H7 (cell line): ENCODE measurements at regions not wholly inside any gene's neighbourhood (a gene's known extent, or its start where the extent isn't known, plus 50 kb on each side); places are given as distances from the start of the nearest gene placed in this dataset.
A peak's percentile ranks its signal among the peaks of the same experiment; 100 is the strongest.
"Not testable (repeated sequence)": the region's sequence is repeated elsewhere in the genome, so short reads cannot be mapped to it uniquely, and the experiment has no call there.

Experiments
- DNase-seq: peaks from one replicate; pipeline ENCODE4 v3.0.0; 2012
- H3K27me3 ChIP-seq: 2 replicates; pipeline ENCODE4 v1.6.0; 2011; ENCODE audit warnings: mild to moderate bottlenecking, low read length; ENCODE audit not compliant: control insufficient read depth, insufficient read depth
- H3K36me3 ChIP-seq: replicated peaks from 2 replicates; pipeline ENCODE4 v1.5.1; 2011; ENCODE audit warnings: low read length; ENCODE audit not compliant: control insufficient read depth, insufficient read depth
- H3K4me3 ChIP-seq: 2 replicates; pipeline ENCODE4 v1.5.1; 2011; ENCODE audit warnings: low read depth, mild to moderate bottlenecking, control low read depth, low read length, moderate library complexity; ENCODE audit not compliant: insufficient read depth

GRCh38 chr10:130934293-130935127, 377.0 kb downstream of the TCERG1L start:
- DNase-seq = no peak
- H3K27me3 ChIP-seq = no peaks in the 10 kb centered on the region; the same call in 1 of the 2 replicates
- H3K36me3 ChIP-seq = no peaks in the 10 kb centered on the region
- no peak overlapping the region for H3K4me3 ChIP-seq

- peak; percentile 50 for DNase-seq
- Histone ChIP-seq H3K27me3 (no peaks in the 10 kb centered on the region; the same call in 1 of the 2 replicates), H3K4me3 (no peak overlapping the region), H3K36me3 (no peaks in the 10 kb centered on the region)
Measured at GRCh38 chr10:130935128-130935439, 376.4 kb downstream of the TCERG1L start.

DNA sequence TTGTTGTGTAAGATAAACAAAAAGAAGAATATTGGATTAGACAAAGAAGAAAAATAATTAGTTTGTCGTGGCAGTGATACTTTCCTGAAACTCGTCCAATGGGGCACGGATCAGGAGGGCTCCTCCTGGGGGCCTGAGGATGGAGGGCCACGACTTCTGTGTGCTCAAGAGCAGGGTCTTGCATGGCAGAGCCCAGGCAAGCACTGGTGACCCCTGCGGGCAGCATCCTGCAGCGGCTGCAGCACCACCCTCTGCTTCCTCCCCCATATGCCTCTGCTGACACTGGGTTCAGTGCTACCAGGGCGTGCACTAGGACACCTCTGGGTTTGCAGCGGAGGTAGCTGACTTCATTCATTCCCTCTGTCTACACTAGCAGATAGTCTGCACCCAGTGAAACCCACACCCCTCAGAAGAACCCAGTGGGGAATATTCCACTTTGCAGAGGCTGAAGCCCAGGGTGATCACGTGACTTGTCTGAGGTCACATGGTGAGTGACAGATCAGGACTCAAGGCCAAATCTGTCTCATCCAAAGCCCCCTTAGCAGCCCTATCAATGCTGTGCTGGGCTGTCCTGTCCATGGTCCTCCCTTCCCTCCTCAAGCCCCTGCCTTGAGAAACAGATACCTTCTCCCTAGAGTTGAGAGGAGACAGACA, 375.5 kb downstream of the TCERG1L start:
- peak; percentile 49 for DNase-seq
- H3K27me3 ChIP-seq = no peaks in the 10 kb centered on the region; the same call in 1 of the 2 replicates
- no peaks in the 10 kb centered on the region for H3K36me3 ChIP-seq
- no peak overlapping the region for H3K4me3 ChIP-seq

DNA sequence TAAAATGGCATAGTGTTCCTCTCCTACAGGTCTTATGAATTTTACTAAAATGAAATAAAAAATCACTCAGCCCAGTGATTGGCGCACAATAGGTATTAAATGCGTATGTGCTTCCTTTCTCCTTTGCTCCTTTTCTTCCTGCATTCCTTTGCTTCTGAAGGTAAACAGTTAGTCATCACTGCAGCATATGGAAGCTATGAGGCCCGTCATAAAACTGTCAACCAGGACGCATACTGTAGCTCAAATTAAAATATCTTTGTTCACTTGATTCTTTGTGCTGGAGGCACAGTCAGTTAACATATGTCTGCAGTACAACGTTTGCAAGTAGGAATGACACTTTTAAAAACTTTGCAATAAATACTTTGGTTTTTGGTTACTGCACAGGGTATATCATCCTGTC, 374.7 kb downstream of the TCERG1L start:
- DNase-seq = no peak
- Histone ChIP-seq H3K27me3 (no peaks in the 10 kb centered on the region), H3K4me3 (no peak overlapping the region), H3K36me3 (no peaks in the 10 kb centered on the region)

DNA sequence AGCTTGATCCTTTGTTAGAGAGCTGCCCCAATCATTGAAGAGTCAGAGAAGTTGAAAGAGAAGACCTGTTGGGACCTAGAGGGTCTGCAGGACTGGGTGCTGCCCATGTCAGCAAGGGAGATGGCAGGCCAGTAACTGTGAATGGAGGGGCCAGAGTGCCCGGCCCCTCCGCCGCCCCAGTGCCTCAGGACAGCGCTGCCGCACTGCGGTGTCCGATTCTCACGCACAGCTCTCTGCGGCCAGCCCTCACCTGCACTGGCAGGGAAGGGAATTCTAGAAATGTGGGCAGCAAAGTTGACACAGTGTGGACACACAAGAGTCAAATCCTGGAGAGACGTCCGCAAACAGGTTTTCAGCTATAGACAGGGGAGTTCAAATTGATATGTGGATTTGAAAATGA, 373.5 kb downstream of the TCERG1L start:
- DNase-seq = no peak
- Histone ChIP-seq H3K36me3 (no peaks in the 10 kb centered on the region), H3K27me3 (no peaks in the 10 kb centered on the region), H3K4me3 (no peak overlapping the region)

DNA sequence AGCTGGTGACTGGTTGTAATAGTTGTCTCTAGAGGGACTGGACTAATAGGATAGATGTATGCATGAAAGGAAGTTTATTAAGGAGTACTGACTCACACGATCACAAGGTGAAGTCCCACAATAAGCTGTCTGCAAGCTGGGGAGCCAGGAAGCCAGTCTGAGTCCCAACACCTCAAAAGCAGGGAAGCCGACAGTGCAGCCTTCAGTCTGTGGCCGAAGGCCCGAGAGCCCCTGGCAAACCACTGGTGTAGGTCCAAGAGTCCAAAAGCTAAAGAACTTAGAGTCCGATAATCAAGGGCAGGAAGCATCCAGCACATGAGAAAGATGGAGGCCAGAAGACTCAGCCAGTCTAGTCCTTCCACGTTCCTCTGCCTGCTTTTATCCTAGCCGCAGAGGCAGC, 372.6 kb downstream of the TCERG1L start:
- DNase-seq, H3K36me3 ChIP-seq, H3K27me3 ChIP-seq, H3K4me3 ChIP-seq: not testable (repeated sequence)

DNA sequence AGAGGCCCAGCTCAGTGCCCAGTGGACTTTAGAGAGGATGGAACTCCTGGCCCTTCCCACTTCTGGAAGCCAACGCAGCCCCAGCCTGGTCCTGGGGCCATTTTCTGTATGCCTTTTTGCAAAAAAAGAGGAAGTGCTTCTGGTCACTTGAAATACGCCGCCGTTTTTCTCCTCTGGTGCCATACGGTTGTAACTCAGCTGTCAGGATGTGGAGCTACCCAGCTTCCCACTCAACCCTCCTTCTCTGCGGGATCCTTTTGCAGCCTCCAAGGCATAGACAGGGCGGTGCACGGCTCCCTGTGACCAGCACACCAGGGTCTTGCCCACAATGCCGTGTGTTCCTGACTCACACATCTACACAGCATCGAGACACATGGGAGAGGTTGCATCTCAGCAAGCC, 369.6 kb downstream of the TCERG1L start:
- H3K36me3 ChIP-seq = no peaks in the 10 kb centered on the region
- DNase-seq = no peak
- H3K27me3 ChIP-seq = no peaks in the 10 kb centered on the region
- H3K4me3 ChIP-seq = no peak overlapping the region

GRCh38 chr10:130952086-130952485, 359.4 kb downstream of the TCERG1L start:
- no peak overlapping the region for H3K4me3 ChIP-seq

DNA sequence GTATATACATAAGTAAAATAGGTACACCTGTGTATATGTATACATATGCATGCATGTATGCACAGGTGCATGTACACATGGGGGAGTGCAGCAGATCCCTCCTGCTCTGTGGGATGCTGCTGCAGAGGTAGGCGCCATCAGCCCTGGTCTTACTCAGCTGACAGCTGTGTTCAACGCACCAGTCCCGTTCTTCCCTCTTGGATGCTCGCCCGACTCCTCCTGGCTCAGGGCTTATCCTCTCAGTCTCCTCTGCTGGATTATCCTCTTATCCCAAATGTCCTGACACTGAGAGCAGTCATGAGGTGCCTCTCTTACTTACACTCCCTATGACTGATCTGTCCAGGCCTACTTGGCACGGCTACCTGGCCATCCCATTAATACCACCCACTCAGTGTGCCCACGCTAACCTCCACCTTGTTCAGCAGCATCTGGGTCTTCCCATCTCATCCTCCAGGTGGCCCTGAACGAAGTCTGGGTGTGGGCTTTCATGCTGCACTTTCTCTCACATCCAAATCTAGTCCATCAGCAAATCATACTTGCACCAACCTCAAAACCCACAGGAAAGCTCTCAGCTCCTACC, 357.1 kb downstream of the TCERG1L start:
- DNase-seq = no peak

More at GRCh38 chr10:130952086-130952485, 359.4 kb downstream of the TCERG1L start:
- DNase-seq = no peak
- Histone ChIP-seq H3K27me3 (no peaks in the 10 kb centered on the region), H3K36me3 (no peaks in the 10 kb centered on the region)

GRCh38 chr10:130956251-130956650, 355.3 kb downstream of the TCERG1L start:
- DNase-seq = no peak
- H3K4me3 ChIP-seq = no peak overlapping the region
- no peaks in the 10 kb centered on the region for H3K36me3 ChIP-seq
- no peaks in the 10 kb centered on the region for H3K27me3 ChIP-seq

More for the DNA sequence above, 357.1 kb downstream of the TCERG1L start:
- H3K36me3 ChIP-seq = no peaks in the 10 kb centered on the region
- no peaks in the 10 kb centered on the region for H3K27me3 ChIP-seq
- H3K4me3 ChIP-seq = no peak overlapping the region

- Histone ChIP-seq H3K27me3 (no peaks in the 10 kb centered on the region), H3K36me3 (no peaks in the 10 kb centered on the region), H3K4me3 (no peak overlapping the region)
- no peak for DNase-seq
Measured at GRCh38 chr10:130957423-130957822, 354.1 kb downstream of the TCERG1L start.

GRCh38 chr10:130958003-130958402, 353.5 kb downstream of the TCERG1L start:
- Histone ChIP-seq H3K27me3 (no peaks in the 10 kb centered on the region), H3K36me3 (no peaks in the 10 kb centered on the region), H3K4me3 (no peak overlapping the region)
- DNase-seq = no peak

DNA sequence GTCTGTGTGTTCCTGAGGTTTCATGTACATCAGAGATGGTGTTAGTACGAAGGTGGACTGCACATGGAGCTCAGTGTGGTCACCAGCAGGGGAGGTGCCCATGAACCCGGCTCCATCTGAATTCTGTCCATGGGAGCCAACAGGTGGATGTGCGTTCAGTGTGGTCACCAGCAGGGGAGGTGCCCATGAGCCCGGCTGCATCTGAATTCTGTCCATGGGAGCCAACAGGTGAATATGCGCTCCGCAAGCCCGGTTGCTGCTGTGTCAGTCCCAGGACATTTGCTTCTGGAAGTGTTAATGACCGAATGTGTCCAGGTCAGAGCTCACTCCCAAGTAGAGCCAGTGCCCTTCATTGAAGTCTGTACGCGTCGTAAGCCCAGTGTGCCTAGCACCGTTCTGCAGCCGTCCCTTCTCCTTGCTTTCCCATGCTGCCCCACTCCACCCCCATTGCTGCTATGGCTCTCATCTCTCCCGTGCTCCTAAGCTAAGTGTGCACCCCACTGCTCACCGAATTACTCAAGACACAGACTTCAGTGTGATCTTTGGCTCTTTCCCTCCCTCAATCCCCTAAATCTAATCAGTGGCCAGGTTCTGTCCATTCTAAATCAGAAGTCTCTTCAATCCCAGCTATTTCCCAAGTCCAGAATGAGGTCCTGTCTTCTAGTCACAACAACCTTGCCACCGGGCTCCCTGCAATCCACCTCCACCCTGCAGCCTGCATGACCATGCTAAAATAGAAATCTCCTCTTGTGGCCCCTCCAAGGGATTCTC, 352.4 kb downstream of the TCERG1L start:
- no peaks in the 10 kb centered on the region for H3K36me3 ChIP-seq
- no peak overlapping the region for H3K4me3 ChIP-seq
- H3K27me3 ChIP-seq = no peaks in the 10 kb centered on the region
- DNase-seq = no peak

DNA sequence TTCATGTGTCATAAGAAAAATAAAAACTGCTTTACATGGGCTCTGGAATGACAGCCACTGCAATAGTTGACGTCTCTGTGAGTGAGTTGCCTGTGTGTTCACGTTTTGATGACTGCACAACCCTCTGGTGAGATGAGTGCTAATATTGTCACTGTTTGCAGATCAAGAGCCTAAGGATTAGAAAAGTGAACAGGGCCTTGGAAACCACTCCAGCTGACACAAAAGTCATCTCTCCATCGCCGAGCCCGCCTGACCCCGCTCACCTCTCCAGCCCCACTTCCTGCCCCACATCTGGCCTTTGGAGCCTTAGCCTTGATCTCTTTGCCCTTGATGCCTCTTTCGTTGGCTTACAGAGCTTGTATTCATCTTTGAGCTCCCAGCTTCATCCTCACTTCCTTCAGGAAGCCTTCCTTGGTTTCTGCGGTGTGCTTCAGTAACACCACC, 351.7 kb downstream of the TCERG1L start:
- no peak for DNase-seq
- Histone ChIP-seq H3K4me3 (no peak overlapping the region), H3K36me3 (no peaks in the 10 kb centered on the region), H3K27me3 (no peaks in the 10 kb centered on the region)
